H9 (cell line): ENCODE measurements at regions not wholly inside any gene's neighbourhood (a gene's known extent, or its start where the extent isn't known, plus 50 kb on each side); places are given as distances from the start of the nearest gene placed in this dataset.
A peak's percentile ranks its signal among the peaks of the same experiment; 100 is the strongest.

ENCODE experiments used
- DNase-seq: peaks from one replicate; pipeline ENCODE4 v3.0.0-alpha.2; 2017
- H2AFZ ChIP-seq: one replicate; pipeline ENCODE4 v1.6.1; 2013; ENCODE audit warnings: mild to moderate bottlenecking, low read length, control low read depth, moderate library complexity
- H2AK5ac ChIP-seq: 2 replicates; pipeline ENCODE4 v1.6.1; 2013; ENCODE audit warnings: low read length, control low read depth, mixed read lengths; ENCODE audit not compliant: insufficient read length
- H2BK120ac ChIP-seq: one replicate; pipeline ENCODE4 v1.6.1; 2013; ENCODE audit warnings: low read depth, mild to moderate bottlenecking, low read length, control low read depth, inconsistent platforms; ENCODE audit not compliant: poor library complexity, severe bottlenecking
- H2BK12ac ChIP-seq: 2 replicates; pipeline ENCODE4 v1.6.1; 2013; ENCODE audit warnings: low read length, control low read depth, mixed read lengths, low read depth; ENCODE audit not compliant: insufficient read length
- H2BK15ac ChIP-seq: 2 replicates; pipeline ENCODE4 v1.6.1; 2013; ENCODE audit warnings: low read depth, low read length, control low read depth
- H2BK20ac ChIP-seq: one replicate; pipeline ENCODE4 v1.6.1; 2013; ENCODE audit warnings: low read depth, mild to moderate bottlenecking, low read length, control low read depth, inconsistent platforms; ENCODE audit not compliant: poor library complexity, severe bottlenecking
- H2BK5ac ChIP-seq: 2 replicates; pipeline ENCODE4 v1.6.1; 2013; ENCODE audit warnings: low read length, control low read depth, mixed read lengths; ENCODE audit not compliant: insufficient read length
- H3K14ac ChIP-seq: 2 replicates; pipeline ENCODE4 v1.6.1; 2013; ENCODE audit warnings: low read length, control low read depth; ENCODE audit not compliant: insufficient read depth
- H3K18ac ChIP-seq: 2 replicates; pipeline ENCODE4 v1.6.1; 2013; ENCODE audit warnings: low read depth, mild to moderate bottlenecking, mixed read lengths, low read length, control low read depth; ENCODE audit not compliant: insufficient read length
- H3K23ac ChIP-seq: 2 replicates; pipeline ENCODE4 v1.6.1; 2013; ENCODE audit warnings: low read length, control low read depth, mixed read lengths, low read depth; ENCODE audit not compliant: insufficient read length
- H3K23me2 ChIP-seq: 2 replicates; pipeline ENCODE4 v1.6.1; 2013; ENCODE audit warnings: low read depth, mild to moderate bottlenecking, mixed read lengths, low read length, control low read depth; ENCODE audit not compliant: insufficient read length, poor library complexity, severe bottlenecking
- H3K27ac ChIP-seq: 2 replicates; pipeline ENCODE4 v1.5.1; 2013; ENCODE audit warnings: low read length, control low read depth, mixed read lengths, low read depth; ENCODE audit not compliant: insufficient read length
- H3K27me3 ChIP-seq: 2 replicates; pipeline ENCODE4 v1.6.1; 2013; ENCODE audit warnings: low read length, control low read depth, inconsistent platforms; ENCODE audit not compliant: insufficient read depth
- H3K4ac ChIP-seq: 2 replicates; pipeline ENCODE4 v1.6.1; 2013; ENCODE audit warnings: low read depth, mild to moderate bottlenecking, control low read depth, inconsistent platforms, low read length, moderate library complexity
- H3K4me1 ChIP-seq: 2 replicates; pipeline ENCODE4 v1.6.1; 2013; ENCODE audit warnings: low read length, control low read depth, inconsistent platforms; ENCODE audit not compliant: insufficient read depth
- H3K4me2 ChIP-seq: 2 replicates; pipeline ENCODE4 v1.6.1; 2013; ENCODE audit warnings: low read length, control low read depth, mixed read lengths; ENCODE audit not compliant: insufficient read length, insufficient read depth
- H3K56ac ChIP-seq: 2 replicates; pipeline ENCODE4 v1.6.1; 2013; ENCODE audit warnings: low read depth, mild to moderate bottlenecking, mixed read lengths, low read length, control low read depth; ENCODE audit not compliant: insufficient read length
- H3K79me1 ChIP-seq: 2 replicates; pipeline ENCODE4 v1.6.1; 2013; ENCODE audit warnings: low read depth, mild to moderate bottlenecking, moderate library complexity, low read length, control low read depth, inconsistent platforms; ENCODE audit not compliant: insufficient read depth, poor library complexity, severe bottlenecking
- H3K79me2 ChIP-seq: 2 replicates; pipeline ENCODE4 v1.6.1; 2013; ENCODE audit warnings: low read length, control low read depth, inconsistent platforms; ENCODE audit not compliant: insufficient read depth
- H3K9ac ChIP-seq: 2 replicates; pipeline ENCODE4 v1.6.1; 2013; ENCODE audit warnings: low read length, control low read depth, mixed read lengths; ENCODE audit not compliant: insufficient read length; ENCODE audit errors: extremely low read depth
- H3K9me3 ChIP-seq: one replicate; pipeline ENCODE4 v1.6.1; 2013; ENCODE audit warnings: low read depth, low read length, inconsistent platforms; ENCODE audit not compliant: control insufficient read depth
- H3T11ph ChIP-seq: one replicate; pipeline ENCODE4 v1.6.1; 2013; ENCODE audit warnings: mild to moderate bottlenecking, low read length, control low read depth, inconsistent platforms
- H4K20me1 ChIP-seq: one replicate; pipeline ENCODE4 v1.6.1; 2013; ENCODE audit not compliant: control insufficient read depth, insufficient read length, insufficient read depth
- H4K5ac ChIP-seq: 2 replicates; pipeline ENCODE4 v1.6.1; 2013; ENCODE audit warnings: low read depth, mild to moderate bottlenecking, mixed read lengths, low read length, control low read depth; ENCODE audit not compliant: insufficient read length
- H4K8ac ChIP-seq: replicated peaks from 2 replicates; pipeline ENCODE4 v1.6.1; 2013; ENCODE audit warnings: low read length, control low read depth, mixed read lengths, low read depth; ENCODE audit not compliant: insufficient read length
- H4K91ac ChIP-seq: 2 replicates; pipeline ENCODE4 v1.6.1; 2013; ENCODE audit warnings: low read depth, mild to moderate bottlenecking, moderate library complexity, mixed read lengths, low read length, control low read depth; ENCODE audit not compliant: insufficient read length
- H3K27ac Mint-ChIP-seq, 3 experiments: 2 replicates in 2 of 3; 3 replicates in 1 of 3; pipeline ENCODE4 v1.8.0; 2020 to 2021; ENCODE audit warnings: mixed read lengths in 3 of 3, mild to moderate bottlenecking in 1 of 3, moderate library complexity in 1 of 3
- H3K27me3 Mint-ChIP-seq: 2 replicates; pipeline ENCODE4 v1.8.0; 2021; ENCODE audit warnings: low read depth, mild to moderate bottlenecking, moderate library complexity, mixed read lengths
- H3K36me3 Mint-ChIP-seq, 3 experiments: 2 replicates in 2 of 3; 3 replicates in 1 of 3; pipeline ENCODE4 v1.8.0; 2020 to 2021; ENCODE audit warnings: low read depth in 3 of 3, mixed read lengths in 3 of 3; ENCODE audit not compliant: insufficient read depth in 1 of 3
- H3K4me1 Mint-ChIP-seq, 2 experiments: 2 replicates each; pipeline ENCODE4 v1.8.0; 2020; ENCODE audit warnings: mixed read lengths in 2 of 2
- H3K4me3 Mint-ChIP-seq, 2 experiments: 2 replicates in 1 of 2; 3 replicates in 1 of 2; pipeline ENCODE4 v1.8.0; 2020 to 2021; ENCODE audit warnings: mild to moderate bottlenecking in 2 of 2, mixed read lengths in 2 of 2, moderate library complexity in 1 of 2
- H3K9me3 Mint-ChIP-seq, 2 experiments: 2 replicates in 1 of 2; 3 replicates in 1 of 2; pipeline ENCODE4 v1.8.0; 2020; ENCODE audit warnings: mild to moderate bottlenecking in 2 of 2, mixed read lengths in 2 of 2, moderate library complexity in 1 of 2
- CTCF ChIP-seq: fragments of 200-600 bp; sonication (generic); conservative IDR thresholded peaks from 3 replicates; pipeline ENCODE4 v1.8.0; 2021; ENCODE audit warnings: antibody characterized with exemption, mild to moderate bottlenecking
- WGBS: extraction: QIAGEN DNeasy Blood & Tissue Kit; methylation state at CpG from one replicate; pipeline ENCODE4 v1.1.7; 2013; ENCODE audit warnings: missing lambda C conversion rate, low lambda C conversion rate, mixed read lengths; ENCODE audit not compliant: insufficient read length; ENCODE audit errors: extremely low coverage; 5-methylcytosine and 5-hydroxymethylcytosine counted together

DNA sequence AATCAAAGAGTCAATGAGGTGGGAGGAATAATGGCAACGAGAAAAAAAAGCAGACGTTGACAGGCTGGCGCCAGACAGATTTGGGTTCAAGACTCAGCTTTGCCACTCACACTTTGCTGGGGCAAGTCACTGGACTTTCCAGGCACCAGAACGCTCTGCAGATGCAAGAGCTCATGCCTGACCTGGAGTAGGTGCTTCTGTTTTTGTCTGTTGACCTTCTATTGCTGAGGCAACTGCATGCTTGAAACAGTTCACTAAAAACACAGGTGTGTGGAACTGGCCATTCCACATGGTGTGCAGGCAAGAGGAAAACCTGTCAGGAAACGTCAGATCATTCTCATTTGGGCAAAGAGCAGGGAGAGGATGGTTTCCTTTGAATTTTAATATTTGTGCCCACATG is 161.2 kb upstream of the SMIM23 start:
- peaks cover 36% of the 10 kb centered on the region for H3K27me3 ChIP-seq
- no peak overlapping the region for H4K91ac ChIP-seq
- DNase-seq: no peak
- H4K20me1 ChIP-seq: no peaks in the 10 kb centered on the region
- H3K27ac ChIP-seq: no peak overlapping the region
- H3K14ac ChIP-seq: no peak overlapping the region
- Mint-ChIP-seq H3K36me3 (no peaks in the 10 kb centered on the region; a peak in 2 of 7 replicates), H3K9me3 (peaks cover 0 to 14% of the 10 kb centered on the region in 2 experiments; a peak in 2 of 5 replicates), H3K27me3 (peaks cover 100% of the 10 kb centered on the region), H3K4me3 (peak overlapping the region in 1 of 2 experiments; percentile 43; a peak in 2 of 5 replicates), H3K27ac (no peak overlapping the region), H3K4me1 (peaks cover 21 to 23% of the 10 kb centered on the region in 2 experiments)
- no peak overlapping the region for H3K4ac ChIP-seq
- H3K23me2 ChIP-seq: no peaks in the 10 kb centered on the region
- no peak overlapping the region for H3K18ac ChIP-seq
- H2BK120ac ChIP-seq: no peak overlapping the region
- H2BK15ac ChIP-seq: no peak overlapping the region
- H3K23ac ChIP-seq: no peak overlapping the region
- no peak overlapping the region for H4K5ac ChIP-seq
- no peaks in the 10 kb centered on the region for H3K9me3 ChIP-seq
- no peak overlapping the region for H3T11ph ChIP-seq
- no peaks in the 10 kb centered on the region for H3K79me2 ChIP-seq
- H2BK20ac ChIP-seq: no peak overlapping the region
- no peak overlapping the region for H3K9ac ChIP-seq
- TF ChIP-seq CTCF: no peak
- no peak overlapping the region for H3K56ac ChIP-seq
- no peak overlapping the region for H2AFZ ChIP-seq
- no peak overlapping the region for H4K8ac ChIP-seq
- H2BK12ac ChIP-seq: no peak overlapping the region
- H2AK5ac ChIP-seq: no peak overlapping the region
- H3K4me1 ChIP-seq: peaks cover 7% of the 10 kb centered on the region; the same call in 1 of the 2 replicates
- H3K4me2 ChIP-seq: no peak overlapping the region
- H2BK5ac ChIP-seq: no peak overlapping the region
- H3K79me1 ChIP-seq: no peaks in the 10 kb centered on the region
- WGBS: no CpG with 5 or more reads among the region's 5 CpGs
